H9 (cell line): ENCODE measurements at regions not wholly inside any gene's neighbourhood (a gene's known extent, or its start where the extent isn't known, plus 50 kb on each side); places are given as distances from the start of the nearest gene placed in this dataset.

ENCODE experiments used
- DNase-seq: peaks from one replicate; pipeline ENCODE4 v3.0.0-alpha.2; 2017
- H2AFZ ChIP-seq: one replicate; pipeline ENCODE4 v1.6.1; 2013; ENCODE audit warnings: mild to moderate bottlenecking, low read length, control low read depth, moderate library complexity
- H2AK5ac ChIP-seq: 2 replicates; pipeline ENCODE4 v1.6.1; 2013; ENCODE audit warnings: low read length, control low read depth, mixed read lengths; ENCODE audit not compliant: insufficient read length
- H2BK120ac ChIP-seq: one replicate; pipeline ENCODE4 v1.6.1; 2013; ENCODE audit warnings: low read depth, mild to moderate bottlenecking, low read length, control low read depth, inconsistent platforms; ENCODE audit not compliant: poor library complexity, severe bottlenecking
- H2BK12ac ChIP-seq: 2 replicates; pipeline ENCODE4 v1.6.1; 2013; ENCODE audit warnings: low read length, control low read depth, mixed read lengths, low read depth; ENCODE audit not compliant: insufficient read length
- H2BK15ac ChIP-seq: 2 replicates; pipeline ENCODE4 v1.6.1; 2013; ENCODE audit warnings: low read depth, low read length, control low read depth
- H2BK20ac ChIP-seq: one replicate; pipeline ENCODE4 v1.6.1; 2013; ENCODE audit warnings: low read depth, mild to moderate bottlenecking, low read length, control low read depth, inconsistent platforms; ENCODE audit not compliant: poor library complexity, severe bottlenecking
- H2BK5ac ChIP-seq: 2 replicates; pipeline ENCODE4 v1.6.1; 2013; ENCODE audit warnings: low read length, control low read depth, mixed read lengths; ENCODE audit not compliant: insufficient read length
- H3K14ac ChIP-seq: 2 replicates; pipeline ENCODE4 v1.6.1; 2013; ENCODE audit warnings: low read length, control low read depth; ENCODE audit not compliant: insufficient read depth
- H3K18ac ChIP-seq: 2 replicates; pipeline ENCODE4 v1.6.1; 2013; ENCODE audit warnings: low read depth, mild to moderate bottlenecking, mixed read lengths, low read length, control low read depth; ENCODE audit not compliant: insufficient read length
- H3K23ac ChIP-seq: 2 replicates; pipeline ENCODE4 v1.6.1; 2013; ENCODE audit warnings: low read length, control low read depth, mixed read lengths, low read depth; ENCODE audit not compliant: insufficient read length
- H3K23me2 ChIP-seq: 2 replicates; pipeline ENCODE4 v1.6.1; 2013; ENCODE audit warnings: low read depth, mild to moderate bottlenecking, mixed read lengths, low read length, control low read depth; ENCODE audit not compliant: insufficient read length, poor library complexity, severe bottlenecking
- H3K27ac ChIP-seq: 2 replicates; pipeline ENCODE4 v1.5.1; 2013; ENCODE audit warnings: low read length, control low read depth, mixed read lengths, low read depth; ENCODE audit not compliant: insufficient read length
- H3K27me3 ChIP-seq: 2 replicates; pipeline ENCODE4 v1.6.1; 2013; ENCODE audit warnings: low read length, control low read depth, inconsistent platforms; ENCODE audit not compliant: insufficient read depth
- H3K4ac ChIP-seq: 2 replicates; pipeline ENCODE4 v1.6.1; 2013; ENCODE audit warnings: low read depth, mild to moderate bottlenecking, control low read depth, inconsistent platforms, low read length, moderate library complexity
- H3K4me1 ChIP-seq: 2 replicates; pipeline ENCODE4 v1.6.1; 2013; ENCODE audit warnings: low read length, control low read depth, inconsistent platforms; ENCODE audit not compliant: insufficient read depth
- H3K4me2 ChIP-seq: 2 replicates; pipeline ENCODE4 v1.6.1; 2013; ENCODE audit warnings: low read length, control low read depth, mixed read lengths; ENCODE audit not compliant: insufficient read length, insufficient read depth
- H3K56ac ChIP-seq: 2 replicates; pipeline ENCODE4 v1.6.1; 2013; ENCODE audit warnings: low read depth, mild to moderate bottlenecking, mixed read lengths, low read length, control low read depth; ENCODE audit not compliant: insufficient read length
- H3K79me1 ChIP-seq: 2 replicates; pipeline ENCODE4 v1.6.1; 2013; ENCODE audit warnings: low read depth, mild to moderate bottlenecking, moderate library complexity, low read length, control low read depth, inconsistent platforms; ENCODE audit not compliant: insufficient read depth, poor library complexity, severe bottlenecking
- H3K79me2 ChIP-seq: 2 replicates; pipeline ENCODE4 v1.6.1; 2013; ENCODE audit warnings: low read length, control low read depth, inconsistent platforms; ENCODE audit not compliant: insufficient read depth
- H3K9ac ChIP-seq: 2 replicates; pipeline ENCODE4 v1.6.1; 2013; ENCODE audit warnings: low read length, control low read depth, mixed read lengths; ENCODE audit not compliant: insufficient read length; ENCODE audit errors: extremely low read depth
- H3K9me3 ChIP-seq: one replicate; pipeline ENCODE4 v1.6.1; 2013; ENCODE audit warnings: low read depth, low read length, inconsistent platforms; ENCODE audit not compliant: control insufficient read depth
- H3T11ph ChIP-seq: one replicate; pipeline ENCODE4 v1.6.1; 2013; ENCODE audit warnings: mild to moderate bottlenecking, low read length, control low read depth, inconsistent platforms
- H4K20me1 ChIP-seq: one replicate; pipeline ENCODE4 v1.6.1; 2013; ENCODE audit not compliant: control insufficient read depth, insufficient read length, insufficient read depth
- H4K5ac ChIP-seq: 2 replicates; pipeline ENCODE4 v1.6.1; 2013; ENCODE audit warnings: low read depth, mild to moderate bottlenecking, mixed read lengths, low read length, control low read depth; ENCODE audit not compliant: insufficient read length
- H4K8ac ChIP-seq: replicated peaks from 2 replicates; pipeline ENCODE4 v1.6.1; 2013; ENCODE audit warnings: low read length, control low read depth, mixed read lengths, low read depth; ENCODE audit not compliant: insufficient read length
- H4K91ac ChIP-seq: 2 replicates; pipeline ENCODE4 v1.6.1; 2013; ENCODE audit warnings: low read depth, mild to moderate bottlenecking, moderate library complexity, mixed read lengths, low read length, control low read depth; ENCODE audit not compliant: insufficient read length
- H3K27ac Mint-ChIP-seq, 3 experiments: 2 replicates in 2 of 3; 3 replicates in 1 of 3; pipeline ENCODE4 v1.8.0; 2020 to 2021; ENCODE audit warnings: mixed read lengths in 3 of 3, mild to moderate bottlenecking in 1 of 3, moderate library complexity in 1 of 3
- H3K27me3 Mint-ChIP-seq: 2 replicates; pipeline ENCODE4 v1.8.0; 2021; ENCODE audit warnings: low read depth, mild to moderate bottlenecking, moderate library complexity, mixed read lengths
- H3K36me3 Mint-ChIP-seq, 3 experiments: 2 replicates in 2 of 3; 3 replicates in 1 of 3; pipeline ENCODE4 v1.8.0; 2020 to 2021; ENCODE audit warnings: low read depth in 3 of 3, mixed read lengths in 3 of 3; ENCODE audit not compliant: insufficient read depth in 1 of 3
- H3K4me1 Mint-ChIP-seq, 2 experiments: 2 replicates each; pipeline ENCODE4 v1.8.0; 2020; ENCODE audit warnings: mixed read lengths in 2 of 2
- H3K4me3 Mint-ChIP-seq, 2 experiments: 2 replicates in 1 of 2; 3 replicates in 1 of 2; pipeline ENCODE4 v1.8.0; 2020 to 2021; ENCODE audit warnings: mild to moderate bottlenecking in 2 of 2, mixed read lengths in 2 of 2, moderate library complexity in 1 of 2
- H3K9me3 Mint-ChIP-seq, 2 experiments: 2 replicates in 1 of 2; 3 replicates in 1 of 2; pipeline ENCODE4 v1.8.0; 2020; ENCODE audit warnings: mild to moderate bottlenecking in 2 of 2, mixed read lengths in 2 of 2, moderate library complexity in 1 of 2
- CTCF ChIP-seq: fragments of 200-600 bp; sonication (generic); conservative IDR thresholded peaks from 3 replicates; pipeline ENCODE4 v1.8.0; 2021; ENCODE audit warnings: antibody characterized with exemption, mild to moderate bottlenecking
- WGBS: extraction: QIAGEN DNeasy Blood & Tissue Kit; methylation state at CpG from one replicate; pipeline ENCODE4 v1.1.7; 2013; ENCODE audit warnings: missing lambda C conversion rate, low lambda C conversion rate, mixed read lengths; ENCODE audit not compliant: insufficient read length; ENCODE audit errors: extremely low coverage; 5-methylcytosine and 5-hydroxymethylcytosine counted together

- H3K9ac ChIP-seq: no peak overlapping the region
- no peak overlapping the region for H4K5ac ChIP-seq
- Mint-ChIP-seq H3K4me3 (no peak overlapping the region; a peak in 1 of 5 replicates), H3K27me3 (peaks cover 2% of the 10 kb centered on the region; the same call in 1 of the 2 replicates), H3K36me3 (peaks cover 20 to 40% (median 32%) of the 10 kb centered on the region in 3 experiments; a peak in 6 of 7 replicates), H3K4me1 (no peaks in the 10 kb centered on the region), H3K27ac (no peak overlapping the region), H3K9me3 (peaks cover 97 to 98% of the 10 kb centered on the region in 2 experiments)
- H2AFZ ChIP-seq: no peak overlapping the region
- WGBS: no CpG with 5 or more reads among the region's 4 CpGs
- no peak overlapping the region for H3K56ac ChIP-seq
- H3K27ac ChIP-seq: no peak overlapping the region
- no peak overlapping the region for H2BK120ac ChIP-seq
- no peaks in the 10 kb centered on the region for H3K27me3 ChIP-seq
- H3K79me1 ChIP-seq: no peaks in the 10 kb centered on the region
- H4K91ac ChIP-seq: no peak overlapping the region
- no peaks in the 10 kb centered on the region for H4K20me1 ChIP-seq
- H2BK15ac ChIP-seq: no peak overlapping the region
- no peak for TF ChIP-seq CTCF
- no peak overlapping the region for H2AK5ac ChIP-seq
- no peak overlapping the region for H2BK12ac ChIP-seq
- no peak overlapping the region for H3K18ac ChIP-seq
- H3K14ac ChIP-seq: no peak overlapping the region
- DNase-seq: no peak
- H3K4me2 ChIP-seq: no peak overlapping the region
- H4K8ac ChIP-seq: no peak overlapping the region
- H3K9me3 ChIP-seq: peaks cover 99% of the 10 kb centered on the region
- no peak overlapping the region for H3T11ph ChIP-seq
- H3K4me1 ChIP-seq: no peaks in the 10 kb centered on the region
- no peak overlapping the region for H2BK20ac ChIP-seq
- H3K23me2 ChIP-seq: no peaks in the 10 kb centered on the region
- H3K23ac ChIP-seq: no peak overlapping the region
- H3K79me2 ChIP-seq: no peaks in the 10 kb centered on the region
- no peak overlapping the region for H2BK5ac ChIP-seq
- H3K4ac ChIP-seq: no peak overlapping the region
Observed at GRCh38 chr7:57344957-57345356, 105.0 kb upstream of the ZNF716 start.
